GM12878 (cell line): ENCODE measurements at regions not wholly inside any gene's neighbourhood (a gene's known extent, or its start where the extent isn't known, plus 50 kb on each side); places are given as distances from the start of the nearest gene placed in this dataset.

Experiments
- ATF3 ChIP-seq: IDR thresholded peaks from 2 replicates; pipeline ENCODE4 v1.6.1; 2011; ENCODE audit warnings: low read depth, mild to moderate bottlenecking, low read length, moderate library complexity, borderline replicate concordance; ENCODE audit errors: extremely low read depth
- CHD2 ChIP-seq: IDR thresholded peaks from 2 replicates; pipeline ENCODE4 v1.6.1; 2011; ENCODE audit warnings: low read depth, low read length, improper control_type of control experiment, borderline replicate concordance
- CREM ChIP-seq: IDR thresholded peaks from 2 replicates; pipeline ENCODE4 v1.6.1; 2014; ENCODE audit warnings: antibody characterized with exemption, low read depth
- CUX1 ChIP-seq: IDR thresholded peaks from 2 replicates; pipeline ENCODE4 v1.6.1; 2012; ENCODE audit warnings: improper control_type of control experiment, low read depth, low read length; ENCODE audit not compliant: insufficient replicate concordance
- EED ChIP-seq: sonication (generic); IDR thresholded peaks from 2 replicates; pipeline ENCODE4 v1.6.1; 2016; ENCODE audit warnings: antibody characterized with exemption, low read depth
- FOXK2 ChIP-seq: fragments of 450-650 bp; IDR thresholded peaks from 2 replicates; pipeline ENCODE4 v1.6.1; 2017; ENCODE audit warnings: mild to moderate bottlenecking, moderate library complexity
- MXI1 ChIP-seq: fragments of 150-350 bp; IDR thresholded peaks from 2 replicates; pipeline ENCODE4 v1.6.1; 2011; ENCODE audit warnings: low read depth, mild to moderate bottlenecking, inconsistent platforms, low read length, improper control_type of control experiment
- RBBP5 ChIP-seq: fragments of 200-600 bp; sonication (generic); conservative IDR thresholded peaks from 2 replicates; pipeline ENCODE4 v1.6.1; 2016
- RFX5 ChIP-seq: IDR thresholded peaks from 2 replicates; pipeline ENCODE4 v1.6.1; 2011; ENCODE audit warnings: low read depth, low read length, improper control_type of control experiment
- SP1 ChIP-seq: IDR thresholded peaks from one replicate; pipeline ENCODE4 v1.6.1; 2011; ENCODE audit warnings: low read depth, low read length
- USF1 ChIP-seq: IDR thresholded peaks from 2 replicates; pipeline ENCODE4 v1.6.1; 2011; ENCODE audit warnings: borderline replicate concordance, low read depth, mild to moderate bottlenecking, moderate library complexity, mixed read lengths, low read length; ENCODE audit not compliant: insufficient read depth; ENCODE audit errors: extremely low read length
- ZNF24 ChIP-seq: fragments of 450-650 bp; IDR thresholded peaks from 2 replicates; pipeline ENCODE4 v1.6.1; 2017; ENCODE audit warnings: antibody characterized with exemption, mild to moderate bottlenecking

GRCh38 chr17:79305376-79305767 lies 230.7 kb downstream of the ENGASE start (continued):
- TF ChIP-seq CUX1 (no peak), USF1 (no peak), ATF3 (no peak), FOXK2 (no peak), ZNF24 (no peak), SP1 (no peak), EED (no peak), CREM (no peak), RBBP5 (no peak), CHD2 (no peak), RFX5 (no peak), MXI1 (no peak)
